H1 (cell line): ENCODE measurements at regions not wholly inside any gene's neighbourhood (a gene's known extent, or its start where the extent isn't known, plus 50 kb on each side); places are given as distances from the start of the nearest gene placed in this dataset.

Experiments
- CTCF ChIA-PET: fragments of 300-600 bp; sonication (Branson Sonifier 250); formaldehyde crosslinking; loops from one replicate; lab custom pipeline; 2021; ENCODE audit not compliant: partially characterized antibody; lab: Charles Lee
- POLR2A ChIA-PET: fragments of 300-600 bp; sonication (Branson Sonifier 250); formaldehyde crosslinking; loops from one replicate; lab custom pipeline; 2021; ENCODE audit warnings: inconsistent platforms; ENCODE audit not compliant: partially characterized antibody; lab: Charles Lee
- DNase-seq, 2 experiments: peaks; one replicate each; pipeline versions ENCODE4 v3.0.0 to v3.0.0-alpha.2; 2010 to 2022; ENCODE audit warnings: low spot score in 2 of 2, low read depth in 1 of 2, mixed read lengths in 1 of 2
- FAIRE-seq: peaks from 2 replicates; lab custom pipeline; 2011; peaks lifted over from hg19 to GRCh38; lab: Jason Lieb, UNC
- H2AFZ ChIP-seq: 2 replicates; pipeline ENCODE4 v1.8.1; 2012; ENCODE audit warnings: low read length, inconsistent platforms
- H2AK5ac ChIP-seq: 2 replicates; pipeline ENCODE4 v1.6.1; 2013; ENCODE audit warnings: low read depth, low read length
- H2BK120ac ChIP-seq: replicated peaks from 2 replicates; pipeline ENCODE3; 2013; ENCODE audit warnings: low read depth, low read length, inconsistent platforms
- H2BK12ac ChIP-seq: 2 replicates; pipeline ENCODE4 v1.6.1; 2013; ENCODE audit warnings: low read depth, low read length
- H2BK15ac ChIP-seq: 2 replicates; pipeline ENCODE4 v1.6.1; 2013; ENCODE audit warnings: low read length
- H2BK20ac ChIP-seq: 2 replicates; pipeline ENCODE4 v1.6.1; 2013; ENCODE audit warnings: low read length
- H2BK5ac ChIP-seq: 2 replicates; pipeline ENCODE4 v1.6.1; 2013; ENCODE audit warnings: low read depth, low read length
- H3K14ac ChIP-seq: 2 replicates; pipeline ENCODE4 v1.6.1; 2013; ENCODE audit warnings: inconsistent platforms; ENCODE audit not compliant: insufficient read length
- H3K18ac ChIP-seq: 2 replicates; pipeline ENCODE4 v1.6.1; 2013; ENCODE audit warnings: low read length; ENCODE audit errors: extremely low read depth
- H3K23ac ChIP-seq: 2 replicates; pipeline ENCODE4 v1.6.1; 2013; ENCODE audit warnings: inconsistent platforms; ENCODE audit not compliant: insufficient read length
- H3K23me2 ChIP-seq: 2 replicates; pipeline ENCODE4 v1.6.1; 2013; ENCODE audit warnings: low read depth, low read length
- H3K27ac ChIP-seq: 2 replicates; pipeline ENCODE4 v1.6.1; 2011; ENCODE audit warnings: low read depth, low read length, inconsistent platforms
- H3K27me3 ChIP-seq, 4 experiments: replicated peaks in 1 of 4; 1 replicate in 1 of 4; 2 replicates in 3 of 4; pipeline versions ENCODE4 v1.6.1 to v1.8.1; 2011 to 2013; ENCODE audit warnings: low read length in 3 of 4, mild to moderate bottlenecking in 3 of 4, inconsistent platforms in 2 of 4, mixed read lengths in 2 of 4, moderate library complexity in 1 of 4; ENCODE audit not compliant: control insufficient read depth in 3 of 4, insufficient read depth in 3 of 4; ENCODE audit errors: extremely low read depth in 1 of 4
- H3K36me3 ChIP-seq, 4 experiments: 2 replicates each; pipeline versions ENCODE4 v1.6.1 to v1.8.1; 2011 to 2013; ENCODE audit warnings: mild to moderate bottlenecking in 4 of 4, low read length in 3 of 4, moderate library complexity in 2 of 4, control low read depth in 1 of 4, inconsistent platforms in 1 of 4; ENCODE audit not compliant: insufficient read depth in 4 of 4, control insufficient read depth in 2 of 4
- H3K4ac ChIP-seq: replicated peaks from 2 replicates; pipeline ENCODE3; 2013; ENCODE audit warnings: low read length, low read depth, mixed read lengths, inconsistent platforms; ENCODE audit not compliant: insufficient read length
- H3K4me1 ChIP-seq, 4 experiments: replicated peaks in 1 of 4; 1 replicate in 1 of 4; 2 replicates in 3 of 4; pipeline versions ENCODE4 v1.6.1 to v1.8.1; 2011 to 2013; ENCODE audit warnings: low read length in 3 of 4, inconsistent platforms in 2 of 4, mixed read lengths in 1 of 4; ENCODE audit not compliant: insufficient read depth in 4 of 4, control insufficient read depth in 3 of 4
- H3K4me2 ChIP-seq, 2 experiments: 2 replicates each; pipeline versions ENCODE4 v1.6.1 to v1.8.1; 2011 to 2013; ENCODE audit warnings: low read depth in 2 of 2, low read length in 2 of 2, control low read depth in 1 of 2, inconsistent platforms in 1 of 2, mild to moderate bottlenecking in 1 of 2; ENCODE audit not compliant: insufficient read depth in 1 of 2
- H3K4me3 ChIP-seq, 4 experiments: fragments of 200-600, 300-600 bp in 1 of 4; sonication (generic), shearing (Covaris generic), sonication (Bioruptor Twin) in 1 of 4; 2 replicates each; pipeline versions ENCODE4 v1.5.1 to v1.8.1; 2011 to 2016; ENCODE audit warnings: low read length in 4 of 4, low read depth in 3 of 4, control low read depth in 2 of 4, inconsistent platforms in 2 of 4, mild to moderate bottlenecking in 2 of 4, mixed read lengths in 1 of 4, moderate library complexity in 1 of 4; ENCODE audit not compliant: insufficient read depth in 2 of 4; ENCODE audit errors: extremely low read depth in 1 of 4
- H3K56ac ChIP-seq: replicated peaks from 2 replicates; pipeline ENCODE3; 2013; ENCODE audit warnings: low read depth, mild to moderate bottlenecking, mixed read lengths, low read length, inconsistent platforms; ENCODE audit not compliant: insufficient read length
- H3K79me1 ChIP-seq: 2 replicates; pipeline ENCODE4 v1.6.1; 2013; ENCODE audit warnings: low read depth, low read length, control low read depth
- H3K79me2 ChIP-seq, 2 experiments: 2 replicates each; pipeline versions ENCODE4 v1.6.1 to v1.8.1; 2012 to 2013; ENCODE audit warnings: low read length in 2 of 2, mild to moderate bottlenecking in 2 of 2, inconsistent platforms in 1 of 2; ENCODE audit not compliant: insufficient read depth in 2 of 2, control insufficient read depth in 1 of 2
- H3K9ac ChIP-seq, 4 experiments: replicated peaks in 1 of 4; 1 replicate in 1 of 4; 2 replicates in 3 of 4; pipeline versions ENCODE4 v1.6.1 to v1.8.1; 2011 to 2013; ENCODE audit warnings: low read depth in 3 of 4, low read length in 3 of 4, control low read depth in 2 of 4, mild to moderate bottlenecking in 2 of 4, moderate library complexity in 2 of 4, inconsistent platforms in 1 of 4; ENCODE audit errors: extremely low read depth in 1 of 4
- H3K9me3 ChIP-seq, 2 experiments: 2 replicates each; pipeline versions ENCODE4 v1.6.1 to v1.8.1; 2012 to 2013; ENCODE audit warnings: mild to moderate bottlenecking in 2 of 2, moderate library complexity in 2 of 2, control low read depth in 1 of 2, inconsistent platforms in 1 of 2, low read depth in 1 of 2, low read length in 1 of 2, mixed read lengths in 1 of 2; ENCODE audit not compliant: insufficient read depth in 2 of 2
- H4K20me1 ChIP-seq, 2 experiments: replicated peaks in 1 of 2; 2 replicates each; pipeline versions ENCODE3 to v1.8.1; 2011 to 2013; ENCODE audit warnings: inconsistent platforms in 2 of 2, low read length in 2 of 2, mild to moderate bottlenecking in 1 of 2; ENCODE audit not compliant: insufficient read depth in 2 of 2, control insufficient read depth in 1 of 2
- H4K5ac ChIP-seq: 2 replicates; pipeline ENCODE4 v1.6.1; 2013; ENCODE audit warnings: low read length, low read depth, mixed read lengths, inconsistent platforms; ENCODE audit not compliant: insufficient read length
- H4K8ac ChIP-seq: 2 replicates; pipeline ENCODE4 v1.8.0; 2013; ENCODE audit warnings: mild to moderate bottlenecking, moderate library complexity, low read length, inconsistent platforms; ENCODE audit not compliant: insufficient read depth; ENCODE audit errors: extremely low read depth
- H4K91ac ChIP-seq: replicated peaks from 2 replicates; pipeline ENCODE3; 2013; ENCODE audit warnings: low read length, mixed read lengths, inconsistent platforms; ENCODE audit not compliant: insufficient read length
- BACH1 ChIP-seq: IDR thresholded peaks from 2 replicates; pipeline ENCODE4 v1.6.1; 2012; ENCODE audit warnings: low read length, improper control_type of control experiment
- CBX5 ChIP-seq: fragments of 300-800, 300-1000 bp; sonication (generic); IDR thresholded peaks from 2 replicates; pipeline ENCODE4 v1.7.1; 2016; ENCODE audit warnings: antibody characterized with exemption, low read length, low read depth
- CEBPB ChIP-seq: IDR thresholded peaks from 2 replicates; pipeline ENCODE4 v1.6.1; 2012; ENCODE audit warnings: low read depth, low read length
- CHD1 ChIP-seq: IDR thresholded peaks from 2 replicates; pipeline ENCODE4 v1.6.1; 2012; ENCODE audit warnings: low read depth, low read length, improper control_type of control experiment
- EGR1 ChIP-seq: IDR thresholded peaks from 2 replicates; pipeline ENCODE4 v1.6.1; 2011; ENCODE audit warnings: low read depth, low read length, borderline replicate concordance
- GTF2F1 ChIP-seq: IDR thresholded peaks from 2 replicates; pipeline ENCODE4 v1.6.1; 2012; ENCODE audit warnings: low read depth, low read length, improper control_type of control experiment, borderline replicate concordance
- HDAC2 ChIP-seq, 2 experiments: fragments of 300-600 bp in 1 of 2; sonication (generic) in 1 of 2; IDR thresholded peaks; 2 replicates each; pipeline ENCODE4 v1.6.1; 2011 to 2012; ENCODE audit warnings: low read depth in 2 of 2, low read length in 2 of 2, mild to moderate bottlenecking in 2 of 2, moderate library complexity in 2 of 2, borderline replicate concordance in 1 of 2, inconsistent platforms in 1 of 2
- HDAC6 ChIP-seq: IDR thresholded peaks from one replicate; pipeline ENCODE4 v1.7.1; 2012; ENCODE audit warnings: low read depth, mild to moderate bottlenecking, inconsistent platforms, low read length, moderate library complexity
- JUN ChIP-seq: IDR thresholded peaks from 2 replicates; pipeline ENCODE4 v1.6.1; 2011; ENCODE audit warnings: low read depth, mild to moderate bottlenecking, improper control_type of control experiment, low read length
- KDM5A ChIP-seq: fragments of 200-600 bp; IDR thresholded peaks from 2 replicates; pipeline ENCODE4 v1.7.1; 2012; ENCODE audit warnings: mild to moderate bottlenecking, low read length, inconsistent platforms, mixed read lengths
- NRF1 ChIP-seq: IDR thresholded peaks from 2 replicates; pipeline ENCODE4 v1.6.1; 2011; ENCODE audit warnings: mild to moderate bottlenecking, low read depth, low read length, improper control_type of control experiment
- RFX5 ChIP-seq: IDR thresholded peaks from 2 replicates; pipeline ENCODE4 v1.6.1; 2011; ENCODE audit warnings: low read depth, low read length, improper control_type of control experiment, borderline replicate concordance
- TBP ChIP-seq: IDR thresholded peaks from 2 replicates; pipeline ENCODE4 v1.6.1; 2011; ENCODE audit warnings: low read depth, low read length, improper control_type of control experiment
- WGBS, 2 experiments: shearing (Covaris generic) in 1 of 2; methylation state at CpG; one replicate each; pipeline versions ENCODE4 v1.1.6 to v1.1.7; 2013 to 2015; ENCODE audit warnings: low lambda C conversion rate in 2 of 2, mixed read lengths in 2 of 2, inconsistent platforms in 1 of 2, low coverage in 1 of 2, missing lambda C conversion rate in 1 of 2; ENCODE audit not compliant: insufficient replicate concordance in 2 of 2, insufficient coverage in 1 of 2, insufficient read length in 1 of 2; ENCODE audit errors: extremely low coverage in 1 of 2, missing lambda C conversion rate in 1 of 2; 5-methylcytosine and 5-hydroxymethylcytosine counted together

DNA sequence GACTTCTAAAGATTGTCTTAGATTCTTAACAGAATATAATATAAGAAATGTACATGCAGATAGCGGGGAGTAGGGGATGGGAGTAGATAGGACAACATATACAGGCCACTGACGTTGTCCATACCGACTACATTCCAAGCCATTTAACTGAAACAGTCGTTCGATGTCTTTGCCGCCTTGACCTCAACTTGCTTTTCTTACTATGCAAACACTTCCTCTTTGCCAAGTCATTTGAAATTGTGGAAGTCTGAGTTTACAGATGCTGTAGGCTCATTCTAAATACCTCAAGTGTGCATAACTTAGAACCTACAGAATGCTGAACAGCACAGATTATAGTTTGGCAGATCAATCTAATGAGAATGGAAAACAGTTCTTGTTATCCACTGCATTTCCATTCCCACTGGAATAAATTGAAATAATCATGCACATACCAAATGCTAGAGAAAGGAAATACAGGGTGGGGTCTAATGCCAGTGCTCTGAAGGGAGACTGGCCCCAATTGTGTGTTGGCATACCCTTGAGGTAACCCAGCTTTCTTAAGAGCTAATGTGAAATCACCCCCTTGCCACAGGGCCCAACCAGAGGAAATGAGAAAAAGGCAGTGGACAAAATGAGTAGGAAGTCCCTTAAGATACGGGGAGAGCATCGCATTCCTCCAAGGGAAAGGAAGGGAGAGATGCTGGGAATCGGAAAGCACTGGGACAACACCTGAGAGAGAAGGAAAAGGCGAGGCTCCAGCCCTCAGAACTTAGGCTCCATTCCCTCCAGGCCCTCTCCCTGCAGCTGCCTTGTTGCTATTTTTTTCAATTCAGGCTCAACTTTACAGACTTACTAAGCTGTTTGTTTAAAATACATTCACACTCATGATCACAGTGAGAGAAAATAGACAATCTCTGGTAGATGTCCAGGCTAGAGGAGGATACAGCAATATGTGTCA lies 380.9 kb upstream of the TMTC1 start:
- Histone ChIP-seq H3K23me2 (no peaks in the 10 kb centered on the region; the same call in 1 of the 2 replicates), H2AK5ac (no peak overlapping the region), H3K4me3 (no peak overlapping the region), H4K8ac (no peak overlapping the region), H2BK120ac (no peak overlapping the region), H4K20me1 (no peaks in the 10 kb centered on the region), H2BK12ac (no peak overlapping the region), H2AFZ (peak overlapping the region; percentile 72), H3K23ac (no peak overlapping the region), H4K5ac (no peak overlapping the region), H3K36me3 (no peaks in the 10 kb centered on the region), H3K4me1 (peaks cover 0 to 6% (median 2%) of the 10 kb centered on the region in 4 experiments; a peak in 4 of 7 replicates), H3K27me3 (peaks cover 5 to 9% (median 8%) of the 10 kb centered on the region in 4 experiments; a peak in 6 of 7 replicates), H2BK20ac (no peak overlapping the region), H3K9me3 (no peaks in the 10 kb centered on the region), H3K79me2 (no peaks in the 10 kb centered on the region), H4K91ac (no peak overlapping the region), H2BK15ac (no peak overlapping the region), H3K9ac (no peak overlapping the region), H3K79me1 (no peaks in the 10 kb centered on the region), H3K4ac (no peak overlapping the region), H3K27ac (no peak overlapping the region), H3K14ac (no peak overlapping the region), H3K18ac (no peak overlapping the region), H2BK5ac (no peak overlapping the region), H3K56ac (no peak overlapping the region), H3K4me2 (no peak overlapping the region)
- DNase-seq (no peak), FAIRE-seq (no peak)
- ChIA-PET CTCF (no interaction called here), POLR2A (no interaction called here)
- whole genome bisulfite sequencing, 2 experiments, result 86% methylated on average over 10 of the region's 10 CpGs; no CpG with 5 or more reads in 1 of the 2 experiments
- TF ChIP-seq NRF1 (no peak), RFX5 (no peak), BACH1 (no peak), HDAC6 (no peak), EGR1 (no peak), CHD1 (no peak), KDM5A (no peak), HDAC2 (IDR thresholded peaks at IDR 0.05; ENCODE audit: borderline replicate concordance in 1 of 2, low read depth in 2 of 2, low read length in 2 of 2) (no peak), CEBPB (no peak), TBP (no peak), CBX5 (no peak), GTF2F1 (no peak), JUN (no peak)
